Neuronal stem cell (in vitro differentiated cells): ENCODE measurements at regions not wholly inside any gene's neighbourhood (a gene's known extent, or its start where the extent isn't known, plus 50 kb on each side); places are given as distances from the start of the nearest gene placed in this dataset.

Source experiments
- DNase-seq: peaks from one replicate; pipeline ENCODE4 v3.0.0-alpha.2; 2013; ENCODE audit warnings: low spot score
- H2AFZ ChIP-seq: one replicate; pipeline ENCODE4 v1.6.1; 2013; ENCODE audit warnings: mild to moderate bottlenecking, low read length, inconsistent platforms
- H2AK5ac ChIP-seq: 2 replicates; pipeline ENCODE4 v1.6.1; 2013; ENCODE audit warnings: low read depth, mild to moderate bottlenecking, inconsistent platforms, low read length, moderate library complexity, mixed read lengths
- H2BK120ac ChIP-seq: 2 replicates; pipeline ENCODE4 v1.6.1; 2013; ENCODE audit warnings: low read depth, mild to moderate bottlenecking, inconsistent platforms, low read length, moderate library complexity, mixed read lengths
- H2BK12ac ChIP-seq: one replicate; pipeline ENCODE4 v1.6.1; 2013; ENCODE audit warnings: low read length, inconsistent platforms
- H2BK15ac ChIP-seq: 2 replicates; pipeline ENCODE4 v1.6.1; 2013; ENCODE audit warnings: mild to moderate bottlenecking, low read length, inconsistent platforms, mixed read lengths
- H2BK5ac ChIP-seq: one replicate; pipeline ENCODE4 v1.6.1; 2013; ENCODE audit warnings: inconsistent platforms, mild to moderate bottlenecking, low read length, moderate library complexity
- H3K14ac ChIP-seq: one replicate; pipeline ENCODE4 v1.6.1; 2013; ENCODE audit warnings: low read length, inconsistent platforms
- H3K18ac ChIP-seq: 2 replicates; pipeline ENCODE4 v1.6.1; 2013; ENCODE audit warnings: low read length, inconsistent platforms
- H3K23ac ChIP-seq: 2 replicates; pipeline ENCODE4 v1.6.1; 2013; ENCODE audit warnings: low read depth, mild to moderate bottlenecking, mixed read lengths, low read length, inconsistent platforms; ENCODE audit not compliant: poor library complexity
- H3K27ac ChIP-seq: replicated peaks from 3 replicates; pipeline ENCODE4 v1.5.1; 2013; ENCODE audit warnings: low read length, inconsistent platforms
- H3K27me3 ChIP-seq, 3 experiments: 2 replicates each; pipeline ENCODE4 v1.6.1; 2013; ENCODE audit warnings: low read length in 3 of 3, mild to moderate bottlenecking in 2 of 3, inconsistent platforms in 1 of 3, low read depth in 1 of 3, mixed read lengths in 1 of 3, moderate library complexity in 1 of 3; ENCODE audit not compliant: control insufficient read depth in 3 of 3, insufficient read depth in 3 of 3
- H3K36me3 ChIP-seq, 2 donors: replicated peaks in 1 of 2; 2 replicates each; pipeline ENCODE4 v1.6.1; 2013; ENCODE audit warnings: low read length in 2 of 2; ENCODE audit not compliant: control insufficient read depth in 2 of 2, insufficient read depth in 2 of 2
- H3K4ac ChIP-seq: 2 replicates; pipeline ENCODE4 v1.6.1; 2013; ENCODE audit warnings: inconsistent platforms, mild to moderate bottlenecking, low read length, moderate library complexity
- H3K4me1 ChIP-seq, 2 donors: 1 replicate in 1 of 2; 2 replicates in 1 of 2; pipeline ENCODE4 v1.6.1; 2013; ENCODE audit warnings: low read length in 2 of 2, low read depth in 1 of 2; ENCODE audit not compliant: control insufficient read depth in 2 of 2, insufficient read depth in 1 of 2
- H3K4me2 ChIP-seq: one replicate; pipeline ENCODE4 v1.6.1; 2013; ENCODE audit warnings: mild to moderate bottlenecking, low read length, inconsistent platforms; ENCODE audit not compliant: insufficient read depth, poor library complexity, severe bottlenecking
- H3K4me3 ChIP-seq, 2 donors: 2 replicates each; pipeline ENCODE4 v1.5.1; 2013; ENCODE audit warnings: low read length in 2 of 2, mild to moderate bottlenecking in 2 of 2, inconsistent platforms in 1 of 2, moderate library complexity in 1 of 2
- H3K79me1 ChIP-seq: one replicate; pipeline ENCODE4 v1.6.1; 2013; ENCODE audit warnings: low read depth, mild to moderate bottlenecking, inconsistent platforms, low read length, moderate library complexity
- H3K9ac ChIP-seq: one replicate; pipeline ENCODE4 v1.6.1; 2013; ENCODE audit warnings: mild to moderate bottlenecking, low read depth, low read length, inconsistent platforms; ENCODE audit not compliant: poor library complexity
- H3K9me3 ChIP-seq, 2 donors: replicated peaks in 1 of 2; 2 replicates each; pipeline versions ENCODE3 to v1.6.1; 2013; ENCODE audit warnings: low read length in 2 of 2, mild to moderate bottlenecking in 2 of 2, inconsistent platforms in 1 of 2, low read depth in 1 of 2, mixed read lengths in 1 of 2, moderate library complexity in 1 of 2; ENCODE audit not compliant: control insufficient read depth in 2 of 2, insufficient read depth in 1 of 2
- H4K8ac ChIP-seq: one replicate; pipeline ENCODE4 v1.6.1; 2013; ENCODE audit warnings: low read depth, mild to moderate bottlenecking, inconsistent platforms, low read length, moderate library complexity
- H4K91ac ChIP-seq: one replicate; pipeline ENCODE4 v1.6.1; 2013; ENCODE audit warnings: low read length, low read depth, mild to moderate bottlenecking, inconsistent platforms; ENCODE audit not compliant: poor library complexity
- WGBS, 2 donors: extraction: QIAGEN DNeasy Blood & Tissue Kit; methylation state at CpG; one replicate each; pipeline ENCODE4 v1.1.7; 2013; ENCODE audit warnings: missing lambda C conversion rate in 2 of 2, mixed read lengths in 1 of 2; ENCODE audit not compliant: insufficient read length in 2 of 2, insufficient replicate concordance in 1 of 2; ENCODE audit errors: extremely low coverage in 2 of 2; 5-methylcytosine and 5-hydroxymethylcytosine counted together

- no CpG with 5 or more reads among the region's 2 CpGs for WGBS, 2 donors
- no peak overlapping the region for H2BK5ac ChIP-seq
- no peaks in the 10 kb centered on the region for H3K27me3 ChIP-seq
- H3K4me1 ChIP-seq: peaks cover 0 to 7% of the 10 kb centered on the region in 2 donors
- H2BK120ac ChIP-seq: no peak overlapping the region
- DNase-seq: no peak
- no peaks in the 10 kb centered on the region for H3K9me3 ChIP-seq
- H3K4me2 ChIP-seq: no peak overlapping the region
- no peak overlapping the region for H3K9ac ChIP-seq
- no peak overlapping the region for H2BK12ac ChIP-seq
- H2AK5ac ChIP-seq: no peak overlapping the region
- H4K91ac ChIP-seq: no peak overlapping the region
- H3K79me1 ChIP-seq: no peaks in the 10 kb centered on the region
- no peak overlapping the region for H3K4me3 ChIP-seq
- H4K8ac ChIP-seq: no peak overlapping the region
- no peaks in the 10 kb centered on the region for H3K36me3 ChIP-seq
- no peak overlapping the region for H3K27ac ChIP-seq
- H3K23ac ChIP-seq: no peak overlapping the region
- H3K14ac ChIP-seq: no peak overlapping the region
- H2BK15ac ChIP-seq: no peak overlapping the region
- no peak overlapping the region for H3K4ac ChIP-seq
- no peak overlapping the region for H3K18ac ChIP-seq
- no peak overlapping the region for H2AFZ ChIP-seq
Observed at GRCh38 chr5:110105692-110106091, 416.0 kb downstream of the MAN2A1 start.

- Histone ChIP-seq H3K27ac (no peak overlapping the region), H3K4me2 (no peak overlapping the region), H3K14ac (no peak overlapping the region), H3K4ac (no peak overlapping the region), H4K8ac (no peak overlapping the region), H3K23ac (no peak overlapping the region), H2BK15ac (no peak overlapping the region), H2BK120ac (no peak overlapping the region), H3K4me1 (peaks cover 0 to 7% of the 10 kb centered on the region in 2 donors), H2BK12ac (no peak overlapping the region), H2AFZ (no peak overlapping the region), H4K91ac (no peak overlapping the region), H3K27me3 (no peaks in the 10 kb centered on the region), H3K9me3 (no peaks in the 10 kb centered on the region), H3K36me3 (no peaks in the 10 kb centered on the region), H2BK5ac (no peak overlapping the region), H3K79me1 (no peaks in the 10 kb centered on the region), H3K9ac (no peak overlapping the region), H3K18ac (no peak overlapping the region), H3K4me3 (no peak overlapping the region), H2AK5ac (no peak overlapping the region)
- no peak for DNase-seq
- WGBS, 2 donors: no CpG with 5 or more reads among the region's 1 CpG
Observed at GRCh38 chr5:110106750-110107149, 417.0 kb downstream of the MAN2A1 start.

- Histone ChIP-seq H3K18ac (no peak overlapping the region), H2BK12ac (no peak overlapping the region), H2BK5ac (no peak overlapping the region), H2AFZ (no peak overlapping the region), H4K8ac (no peak overlapping the region), H3K27me3 (no peaks in the 10 kb centered on the region), H3K4me2 (no peak overlapping the region), H3K4ac (no peak overlapping the region), H3K9me3 (no peaks in the 10 kb centered on the region), H3K9ac (no peak overlapping the region), H3K4me1 (peaks cover 0 to 7% of the 10 kb centered on the region in 2 donors), H3K79me1 (no peaks in the 10 kb centered on the region), H2AK5ac (no peak overlapping the region), H3K4me3 (no peak overlapping the region), H3K27ac (no peak overlapping the region), H2BK15ac (no peak overlapping the region), H2BK120ac (no peak overlapping the region), H3K14ac (no peak overlapping the region), H3K23ac (no peak overlapping the region), H3K36me3 (no peaks in the 10 kb centered on the region), H4K91ac (no peak overlapping the region)
- no CpG with 5 or more reads among the region's 4 CpGs for WGBS, 2 donors
- DNase-seq: no peak
Observed at GRCh38 chr5:110108520-110108919, 418.8 kb downstream of the MAN2A1 start.

- no peak overlapping the region for H3K18ac ChIP-seq
- no peaks in the 10 kb centered on the region for H3K79me1 ChIP-seq
- no peaks in the 10 kb centered on the region for H3K9me3 ChIP-seq
- no peak overlapping the region for H2AK5ac ChIP-seq
- no peak for DNase-seq
- no peak overlapping the region for H2BK12ac ChIP-seq
- no peaks in the 10 kb centered on the region for H3K36me3 ChIP-seq
- no peak overlapping the region for H2BK5ac ChIP-seq
- no peak overlapping the region for H3K4me2 ChIP-seq
- H4K91ac ChIP-seq: no peak overlapping the region
- no peak overlapping the region for H3K23ac ChIP-seq
- no peak overlapping the region for H2AFZ ChIP-seq
- no CpG with 5 or more reads among the region's 3 CpGs for WGBS, 2 donors
- no peak overlapping the region for H3K4ac ChIP-seq
- no peak overlapping the region for H3K14ac ChIP-seq
- no peak overlapping the region for H3K9ac ChIP-seq
- no peak overlapping the region for H3K4me3 ChIP-seq
- H3K27me3 ChIP-seq: no peaks in the 10 kb centered on the region
- peaks cover 0 to 3% of the 10 kb centered on the region in 2 donors for H3K4me1 ChIP-seq
- H4K8ac ChIP-seq: no peak overlapping the region
- no peak overlapping the region for H2BK15ac ChIP-seq
- H2BK120ac ChIP-seq: no peak overlapping the region
- no peak overlapping the region for H3K27ac ChIP-seq
Observed at GRCh38 chr5:110109667-110110066, 419.9 kb downstream of the MAN2A1 start.
